Right lobe of liver (tissue), 4 donors: ENCODE measurements at regions not wholly inside any gene's neighbourhood (a gene's known extent, or its start where the extent isn't known, plus 50 kb on each side); places are given as distances from the start of the nearest gene placed in this dataset.

Source experiments
- POLR2A ChIP-seq: fragments of 450-650 bp; IDR thresholded peaks from one replicate; pipeline ENCODE4 v1.6.1; 2017; ENCODE audit warnings: antibody characterized with exemption, mild to moderate bottlenecking
- TF ChIP-seq, protein P1 (sequence below), 4 donors: fragments of 200-600 bp in 3 of 4; fragments of 450-650 bp in 1 of 4; IDR thresholded peaks; one replicate each; pipeline versions ENCODE4 v1.5.1 to v1.8.0; 2016 to 2022; ENCODE audit warnings: antibody characterized with exemption in 4 of 4, mild to moderate bottlenecking in 2 of 4
- donor health status: DM: no; HTN: no; CAD: no.
- donor health status: DM: no; HTN: no; CAD: no.
- donor health status: DM: no; HTN: yes; CAD: no.

DNA sequence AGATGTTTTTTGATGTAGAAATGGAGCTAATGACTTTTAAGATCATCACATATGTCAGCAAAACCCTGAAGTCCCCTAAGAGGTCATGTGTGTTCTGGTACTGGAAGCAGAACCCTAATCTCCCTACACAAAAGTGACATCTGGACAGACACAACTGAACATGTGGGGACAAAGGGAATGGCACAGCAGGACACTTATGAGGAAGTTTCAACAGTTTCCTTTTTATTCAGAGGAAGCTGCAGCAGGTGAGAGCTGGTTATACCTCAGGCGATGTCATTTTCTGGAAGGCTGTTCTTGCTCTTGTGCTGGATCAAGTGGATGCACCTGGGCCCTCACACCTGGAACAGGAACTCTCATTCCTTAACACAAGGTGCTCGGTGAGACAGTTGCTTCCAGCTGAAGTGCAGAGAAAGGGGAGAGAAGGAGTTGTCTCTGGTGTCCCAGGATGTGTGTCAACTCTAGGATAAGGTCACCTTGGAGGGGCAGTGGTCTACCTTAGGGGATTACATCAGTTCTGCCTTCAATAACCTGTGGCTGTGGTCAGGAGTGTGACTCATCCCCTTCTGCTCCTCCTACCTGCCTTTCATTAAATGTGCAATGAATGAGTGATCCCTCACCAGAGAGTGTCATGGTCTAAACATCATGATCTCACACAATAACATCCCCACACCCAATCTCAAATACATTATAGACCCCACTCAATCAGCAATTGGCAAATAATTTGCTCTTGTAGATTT is 463.4 kb downstream of the TMEM121 start:
- TF ChIP-seq, protein P1, sequence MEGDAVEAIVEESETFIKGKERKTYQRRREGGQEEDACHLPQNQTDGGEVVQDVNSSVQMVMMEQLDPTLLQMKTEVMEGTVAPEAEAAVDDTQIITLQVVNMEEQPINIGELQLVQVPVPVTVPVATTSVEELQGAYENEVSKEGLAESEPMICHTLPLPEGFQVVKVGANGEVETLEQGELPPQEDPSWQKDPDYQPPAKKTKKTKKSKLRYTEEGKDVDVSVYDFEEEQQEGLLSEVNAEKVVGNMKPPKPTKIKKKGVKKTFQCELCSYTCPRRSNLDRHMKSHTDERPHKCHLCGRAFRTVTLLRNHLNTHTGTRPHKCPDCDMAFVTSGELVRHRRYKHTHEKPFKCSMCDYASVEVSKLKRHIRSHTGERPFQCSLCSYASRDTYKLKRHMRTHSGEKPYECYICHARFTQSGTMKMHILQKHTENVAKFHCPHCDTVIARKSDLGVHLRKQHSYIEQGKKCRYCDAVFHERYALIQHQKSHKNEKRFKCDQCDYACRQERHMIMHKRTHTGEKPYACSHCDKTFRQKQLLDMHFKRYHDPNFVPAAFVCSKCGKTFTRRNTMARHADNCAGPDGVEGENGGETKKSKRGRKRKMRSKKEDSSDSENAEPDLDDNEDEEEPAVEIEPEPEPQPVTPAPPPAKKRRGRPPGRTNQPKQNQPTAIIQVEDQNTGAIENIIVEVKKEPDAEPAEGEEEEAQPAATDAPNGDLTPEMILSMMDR (IDR thresholded peaks at IDR 0.05) = no peak
- no peak for TF ChIP-seq POLR2A
